Activated CD4-positive, alpha-beta T cell treated with anti-CD3 and anti-CD28 coated beads for 36 hours (primary cell): ENCODE measurements at regions not wholly inside any gene's neighbourhood (a gene's known extent, or its start where the extent isn't known, plus 50 kb on each side); places are given as distances from the start of the nearest gene placed in this dataset.

Experiments
- ATAC-seq: fragments of 200-7000 bp; cut with Tn5 transposase; one replicate; pipeline ENCODE4 v1.10.0; 2021; ENCODE audit warnings: mild to moderate bottlenecking, moderate library complexity
- CTCF ChIA-PET: fragments of 350-600 bp; sonication (Branson Sonifier 250); formaldehyde crosslinking; loops from one replicate; lab custom pipeline; 2021; ENCODE audit warnings: antibody characterized with exemption; lab: Charles Lee
- POLR2A ChIA-PET: fragments of 350-600 bp; sonication (Branson Sonifier 250); formaldehyde crosslinking; loops from one replicate; lab custom pipeline; 2021; ENCODE audit warnings: antibody characterized with exemption, inconsistent platforms; lab: Charles Lee
- DNase-seq: peaks from one replicate; pipeline ENCODE4 v3.0.0-alpha.2; 2020
- H3K27ac Mint-ChIP-seq: one replicate; pipeline ENCODE4 v1.8.0; 2021; ENCODE audit warnings: mixed read lengths
- H3K27me3 Mint-ChIP-seq: one replicate; pipeline ENCODE4 v1.8.0; 2021; ENCODE audit warnings: mixed read lengths
- H3K36me3 Mint-ChIP-seq: one replicate; pipeline ENCODE4 v1.8.0; 2021; ENCODE audit warnings: low read depth, mixed read lengths
- H3K4me1 Mint-ChIP-seq: one replicate; pipeline ENCODE4 v1.8.0; 2021; ENCODE audit warnings: mixed read lengths
- H3K4me3 Mint-ChIP-seq: one replicate; pipeline ENCODE4 v1.8.0; 2021; ENCODE audit warnings: mild to moderate bottlenecking, moderate library complexity, mixed read lengths
- H3K9me3 Mint-ChIP-seq: one replicate; pipeline ENCODE4 v1.8.0; 2021; ENCODE audit warnings: low read depth, mixed read lengths
- intact Hi-C, 2 experiments: fragments of 100-400 bp; cut with DNase I in 1 of 2; cut with micrococcal nuclease in 1 of 2; formaldehyde crosslinking; loops; one replicate each; pipeline versions ENCODE4 v1.14.2 to v1.15.1; 2022 to 2024; cut with DNase I, micrococcal nuclease

- intact Hi-C loops: no loop called here
Observed at GRCh38 chr12:59040043-59040442, 119.7 kb upstream of the LRIG3 start.

GRCh38 chr12:59039005-59039404 is 118.7 kb upstream of the LRIG3 start:
- Mint-ChIP-seq H3K4me1 (no peaks in the 10 kb centered on the region), H3K27ac (no peak overlapping the region), H3K36me3 (no peaks in the 10 kb centered on the region), H3K27me3 (no peaks in the 10 kb centered on the region), H3K9me3 (no peaks in the 10 kb centered on the region), H3K4me3 (no peak overlapping the region)
- no peak for ATAC-seq
- intact Hi-C loops: no loop called here
- CTCF ChIA-PET: no interaction called here
- no peak for DNase-seq
- POLR2A ChIA-PET: no interaction called here

More at GRCh38 chr12:59040043-59040442, 119.7 kb upstream of the LRIG3 start:
- ChIA-PET POLR2A (no interaction called here), CTCF (interaction anchor here (1.0 kb wide), 1 partner anchor 11 kb away, joined by 3 read pairs; no protein-coding TSS in a partner anchor)
- peaks cover 2% of the 10 kb centered on the region for H3K9me3 Mint-ChIP-seq
- H3K27ac Mint-ChIP-seq: no peak overlapping the region
- no peaks in the 10 kb centered on the region for H3K36me3 Mint-ChIP-seq
- no peak overlapping the region for H3K4me3 Mint-ChIP-seq
- H3K4me1 Mint-ChIP-seq: no peaks in the 10 kb centered on the region
- no peak for DNase-seq
- no peak for ATAC-seq
- peaks cover 2% of the 10 kb centered on the region for H3K27me3 Mint-ChIP-seq

DNA sequence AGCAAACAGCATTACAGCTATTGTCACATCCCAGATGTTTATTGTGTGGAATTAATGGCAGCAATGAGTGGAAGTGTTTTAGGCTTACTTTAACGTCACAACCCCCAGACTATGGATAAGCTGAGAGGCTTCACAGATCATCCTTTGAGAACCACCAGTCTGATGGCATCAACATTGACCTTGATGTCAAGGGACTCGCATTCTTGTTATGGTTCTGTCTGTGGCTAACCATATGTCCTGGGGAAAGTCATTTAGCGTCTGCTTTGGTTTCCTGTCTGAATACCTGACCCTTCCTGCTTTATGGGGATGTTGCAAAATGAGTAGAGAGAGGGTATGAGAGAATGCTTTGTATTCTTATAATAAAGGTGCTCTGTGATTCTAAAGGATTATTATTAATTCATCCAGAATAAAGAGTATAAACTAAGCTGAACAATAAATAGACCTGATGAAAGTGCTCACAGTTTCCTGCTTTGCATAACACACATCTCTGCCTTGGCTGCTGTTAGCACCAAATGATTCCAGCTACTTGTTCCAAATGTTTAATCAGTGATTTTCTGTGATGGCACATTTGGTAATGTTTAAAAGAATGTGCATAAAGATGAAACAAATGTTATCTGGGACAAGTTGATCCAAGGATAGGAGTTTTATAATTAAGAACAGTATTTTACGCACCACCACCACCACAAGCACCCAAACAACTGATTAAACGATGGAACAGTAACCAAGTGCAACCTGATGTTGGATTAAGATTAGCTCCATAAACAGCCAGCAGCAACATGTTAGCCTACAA is 116.9 kb upstream of the LRIG3 start:
- no peak overlapping the region for H3K27ac Mint-ChIP-seq
- no peaks in the 10 kb centered on the region for H3K4me1 Mint-ChIP-seq
- H3K4me3 Mint-ChIP-seq: no peak overlapping the region
- no peaks in the 10 kb centered on the region for H3K9me3 Mint-ChIP-seq
- CTCF ChIA-PET: no interaction called here
- H3K27me3 Mint-ChIP-seq: no peaks in the 10 kb centered on the region
- POLR2A ChIA-PET: no interaction called here
- DNase-seq (no peak), ATAC-seq (no peak)
- no peaks in the 10 kb centered on the region for H3K36me3 Mint-ChIP-seq
- intact Hi-C loops: no loop called here

DNA sequence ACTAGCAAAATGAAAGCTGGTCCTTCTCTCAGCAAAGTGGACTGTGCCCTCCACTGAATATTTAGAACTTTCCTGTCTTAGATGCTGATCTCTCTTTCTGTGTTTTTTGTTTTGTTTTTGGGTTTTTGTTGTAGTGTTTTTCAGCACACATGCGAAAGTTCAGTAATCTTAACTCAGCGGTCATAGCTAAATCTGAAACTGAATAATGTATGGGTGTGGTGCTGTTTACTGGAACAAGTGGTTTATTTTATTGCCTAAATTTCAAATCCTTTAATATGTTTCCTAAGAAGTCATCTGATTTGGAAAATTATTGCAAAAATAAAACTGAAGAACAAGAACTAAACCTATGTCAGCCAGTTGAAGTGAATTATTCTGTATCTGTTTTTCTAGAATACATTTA is 116.0 kb upstream of the LRIG3 start:
- Mint-ChIP-seq H3K4me1 (no peaks in the 10 kb centered on the region), H3K4me3 (no peak overlapping the region), H3K27me3 (no peaks in the 10 kb centered on the region), H3K36me3 (no peaks in the 10 kb centered on the region), H3K9me3 (no peaks in the 10 kb centered on the region), H3K27ac (no peak overlapping the region)
- intact Hi-C loops: no loop called here
- POLR2A ChIA-PET: no interaction called here
- ATAC-seq (no peak), DNase-seq (no peak)
- CTCF ChIA-PET: no interaction called here

DNA sequence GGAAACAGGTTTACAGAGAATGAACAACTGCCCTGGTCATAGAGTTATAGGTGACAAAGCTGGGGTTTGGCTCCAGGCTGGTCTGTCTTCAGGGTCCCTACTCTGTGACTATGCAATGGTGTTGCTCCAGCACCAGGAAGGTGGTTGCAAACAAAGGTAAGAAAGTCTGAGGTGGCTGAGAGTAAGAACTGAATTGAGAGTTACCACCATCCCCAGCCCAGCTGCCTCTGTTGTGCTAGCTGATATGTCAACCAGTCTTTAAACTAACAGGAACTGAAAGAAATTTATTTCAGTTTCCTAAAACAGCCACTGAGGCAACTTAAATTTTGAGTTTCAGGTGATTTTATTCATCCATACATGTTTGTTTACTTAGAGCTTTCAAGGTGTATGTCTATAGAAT is 111.0 kb upstream of the LRIG3 start:
- intact Hi-C loops: no loop called here
- Mint-ChIP-seq H3K36me3 (no peaks in the 10 kb centered on the region), H3K27me3 (no peaks in the 10 kb centered on the region), H3K27ac (no peak overlapping the region), H3K9me3 (no peaks in the 10 kb centered on the region), H3K4me1 (no peaks in the 10 kb centered on the region), H3K4me3 (no peak overlapping the region)
- ChIA-PET CTCF (no interaction called here), POLR2A (no interaction called here)
- ATAC-seq (no peak), DNase-seq (no peak)

DNA sequence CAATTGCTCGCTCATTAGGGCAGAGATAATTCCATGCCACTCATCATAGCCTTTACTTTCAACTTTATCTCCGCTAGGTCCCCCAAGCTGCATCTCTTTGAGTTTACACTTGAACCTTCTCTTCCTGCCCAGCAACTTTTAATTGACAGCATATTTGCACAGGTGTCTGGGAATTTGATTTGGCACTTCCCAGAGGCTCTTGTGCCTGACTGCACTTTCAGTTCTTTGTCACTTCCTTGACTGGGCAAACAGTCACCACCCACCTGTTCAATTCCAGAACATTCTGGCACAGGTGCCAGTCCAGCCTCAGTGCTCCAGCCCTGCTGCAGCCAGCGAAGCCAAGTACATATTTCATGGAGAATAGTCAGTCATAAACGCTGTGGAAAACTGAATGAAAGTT is 110.1 kb upstream of the LRIG3 start:
- Mint-ChIP-seq H3K4me3 (no peak overlapping the region), H3K27ac (no peak overlapping the region), H3K9me3 (no peaks in the 10 kb centered on the region), H3K36me3 (no peaks in the 10 kb centered on the region), H3K4me1 (no peaks in the 10 kb centered on the region), H3K27me3 (no peaks in the 10 kb centered on the region)
- ATAC-seq (no peak), DNase-seq (no peak)
- ChIA-PET POLR2A (no interaction called here), CTCF (no interaction called here)
- intact Hi-C loops: no loop called here

GRCh38 chr12:59027199-59027598 is 106.9 kb upstream of the LRIG3 start:
- Mint-ChIP-seq H3K4me1 (no peaks in the 10 kb centered on the region), H3K27ac (no peak overlapping the region), H3K4me3 (no peak overlapping the region), H3K36me3 (no peaks in the 10 kb centered on the region), H3K9me3 (no peaks in the 10 kb centered on the region), H3K27me3 (no peaks in the 10 kb centered on the region)
- no peak for ATAC-seq
- ChIA-PET POLR2A (no interaction called here), CTCF (no interaction called here)
- DNase-seq: no peak
- intact Hi-C loops: no loop called here

DNA sequence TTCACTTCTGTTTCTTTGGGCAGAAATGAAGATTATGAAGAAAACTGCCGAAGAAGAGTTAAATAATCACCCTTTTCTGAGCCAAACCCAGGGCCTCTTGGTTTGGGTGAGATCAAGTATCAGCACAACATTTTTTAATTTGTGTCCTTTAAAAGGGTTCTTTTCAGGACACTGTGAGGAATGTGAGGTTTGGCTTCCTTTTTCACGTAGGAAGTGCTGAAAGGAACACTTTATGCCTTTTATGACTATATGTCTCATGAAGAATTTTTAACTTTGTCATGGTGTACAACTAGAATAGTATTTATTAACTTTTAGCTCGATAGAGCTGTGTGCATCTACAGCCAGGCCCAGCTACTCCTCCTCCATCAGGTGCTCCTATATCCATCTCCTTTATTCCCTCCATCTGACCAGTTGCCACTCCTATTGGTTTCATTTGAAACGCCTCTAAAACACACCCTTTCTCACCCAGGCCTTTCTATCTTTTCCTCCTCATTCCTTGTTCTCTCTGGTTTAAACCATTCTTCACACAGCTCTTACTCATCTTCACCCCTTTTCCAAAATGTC is 103.6 kb upstream of the LRIG3 start:
- H3K27ac Mint-ChIP-seq: no peak overlapping the region
- no peaks in the 10 kb centered on the region for H3K36me3 Mint-ChIP-seq
- POLR2A ChIA-PET: no interaction called here
- intact Hi-C loops: no loop called here
- no peak for DNase-seq
- H3K27me3 Mint-ChIP-seq: no peaks in the 10 kb centered on the region
- no peak for ATAC-seq
- H3K4me3 Mint-ChIP-seq: no peak overlapping the region
- H3K4me1 Mint-ChIP-seq: no peaks in the 10 kb centered on the region
- H3K9me3 Mint-ChIP-seq: no peaks in the 10 kb centered on the region
- CTCF ChIA-PET: interaction anchor here (1.1 kb wide), 1 partner anchor 9 kb away, joined by 3 read pairs; no protein-coding TSS in a partner anchor

GRCh38 chr12:59020073-59020946 is 100.0 kb upstream of the LRIG3 start:
- ChIA-PET POLR2A (no interaction called here), CTCF (interaction anchor here (0.6 kb wide), 1 partner anchor 19 kb away, joined by 4 read pairs; no protein-coding TSS in a partner anchor)
- no peak overlapping the region for H3K27ac Mint-ChIP-seq

DNA sequence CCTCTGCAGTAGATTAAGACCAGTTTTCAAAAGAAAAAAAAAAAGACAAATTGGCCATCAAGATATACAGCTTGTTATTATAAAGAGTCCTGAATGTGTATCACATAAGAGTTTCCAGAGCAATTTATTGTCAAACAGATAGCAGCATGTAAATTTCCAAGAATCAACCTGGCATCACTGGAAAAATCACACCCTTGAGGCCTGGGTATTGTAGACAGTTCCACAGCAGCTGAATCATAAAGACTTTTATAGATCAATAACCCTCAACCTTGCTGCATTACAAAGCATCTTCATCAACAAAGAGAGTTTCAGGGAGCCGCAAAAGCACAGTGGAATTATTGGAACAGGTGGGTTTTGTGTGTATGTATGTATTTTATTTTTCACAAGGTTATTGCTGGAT is 94.6 kb upstream of the LRIG3 start:
- H3K4me1 Mint-ChIP-seq: no peaks in the 10 kb centered on the region
- ChIA-PET CTCF (no interaction called here), POLR2A (no interaction called here)
- no peak overlapping the region for H3K4me3 Mint-ChIP-seq
- no peaks in the 10 kb centered on the region for H3K27me3 Mint-ChIP-seq
- H3K9me3 Mint-ChIP-seq: no peaks in the 10 kb centered on the region
- ATAC-seq (no peak), DNase-seq (no peak)
- intact Hi-C loops: no loop called here
- H3K27ac Mint-ChIP-seq: no peak overlapping the region
- H3K36me3 Mint-ChIP-seq: no peaks in the 10 kb centered on the region

More at GRCh38 chr12:59020073-59020946, 100.0 kb upstream of the LRIG3 start:
- H3K9me3 Mint-ChIP-seq: no peaks in the 10 kb centered on the region
- no peaks in the 10 kb centered on the region for H3K4me1 Mint-ChIP-seq
- ATAC-seq: no peak
- DNase-seq: no peak
- intact Hi-C loops: no loop called here
- H3K27me3 Mint-ChIP-seq: no peaks in the 10 kb centered on the region
- H3K4me3 Mint-ChIP-seq: no peak overlapping the region
- no peaks in the 10 kb centered on the region for H3K36me3 Mint-ChIP-seq

- no peaks in the 10 kb centered on the region for H3K27me3 Mint-ChIP-seq
- POLR2A ChIA-PET: no interaction called here
- intact Hi-C loops: no loop called here
- H3K4me1 Mint-ChIP-seq: no peaks in the 10 kb centered on the region
- no peaks in the 10 kb centered on the region for H3K36me3 Mint-ChIP-seq
- no peak overlapping the region for H3K4me3 Mint-ChIP-seq
- ATAC-seq: no peak
- H3K9me3 Mint-ChIP-seq: no peaks in the 10 kb centered on the region
- CTCF ChIA-PET: no interaction called here
- DNase-seq: no peak
- no peak overlapping the region for H3K27ac Mint-ChIP-seq
Observed at GRCh38 chr12:59010941-59011340, 90.6 kb upstream of the LRIG3 start.
